ENCODE measurements at regions not wholly inside any gene's neighbourhood (a gene's known extent, or its start where the extent isn't known, plus 50 kb on each side); places are given as distances from the start of the nearest gene placed in this dataset.

- TF ChIP-seq CTCF (IDR thresholded peaks at IDR 0.05) (no peak), POLR2A (IDR thresholded peaks at IDR 0.05) (no peak)
Observed at GRCh38 chr13:34034411-34034810, 216.5 kb downstream of the RFC3 start.
